ENCODE measurements at regions not wholly inside any gene's neighbourhood (a gene's known extent, or its start where the extent isn't known, plus 50 kb on each side); places are given as distances from the start of the nearest gene placed in this dataset.

DNA sequence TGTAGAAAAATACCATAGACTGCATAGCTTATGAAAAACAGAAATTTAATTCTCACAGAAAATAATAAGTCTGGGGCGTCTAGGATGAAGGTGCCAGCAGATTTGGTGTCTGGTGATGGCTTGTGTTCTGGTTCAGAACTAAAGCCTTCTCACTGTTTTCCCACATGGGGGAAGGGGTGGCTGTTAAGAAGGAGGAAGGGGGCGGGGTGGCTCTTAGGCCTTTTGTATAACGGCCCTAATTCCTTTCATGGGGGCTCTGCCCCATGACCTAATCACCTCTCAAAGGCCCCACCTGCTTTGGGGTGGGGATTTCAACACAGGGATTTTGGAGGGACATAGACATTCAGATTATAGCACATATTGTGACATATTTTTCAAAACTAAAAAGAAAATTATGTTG lies 173.2 kb upstream of the TECRL start:
- TF ChIP-seq CEBPB (IDR thresholded peaks at IDR 0.05) (no peak), EGR1 (IDR thresholded peaks at IDR 0.05) (no peak)
- TF ChIP-seq, protein P1, sequence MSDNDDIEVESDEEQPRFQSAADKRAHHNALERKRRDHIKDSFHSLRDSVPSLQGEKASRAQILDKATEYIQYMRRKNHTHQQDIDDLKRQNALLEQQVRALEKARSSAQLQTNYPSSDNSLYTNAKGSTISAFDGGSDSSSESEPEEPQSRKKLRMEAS (IDR thresholded peaks at IDR 0.05): no peak
